Adrenal gland (tissue), 9 donors: ENCODE measurements at regions not wholly inside any gene's neighbourhood (a gene's known extent, or its start where the extent isn't known, plus 50 kb on each side); places are given as distances from the start of the nearest gene placed in this dataset.

ENCODE experiments used
- DNase-seq, 7 donors: peaks; one replicate each; pipeline ENCODE4 v3.0.0-alpha.2; 2019 to 2020
- H3K27ac ChIP-seq, 5 donors: fragments of 200-600 bp; sonication (generic) in 4 of 5; 1 replicate in 3 of 5; 2 replicates in 2 of 5; pipeline versions ENCODE4 v1.5.1 to v1.8.0; 2016 to 2020; ENCODE audit warnings: mild to moderate bottlenecking in 1 of 5
- H3K27me3 ChIP-seq: fragments of 200-600 bp; 2 replicates; pipeline ENCODE4 v1.8.0; 2021
- H3K36me3 ChIP-seq, 2 donors: fragments of 200-600 bp; replicated peaks in 1 of 2; 1 replicate in 1 of 2; 2 replicates in 1 of 2; pipeline versions ENCODE4 v1.5.1 to v1.8.0; 2018 to 2022
- H3K4me1 ChIP-seq, 2 donors: fragments of 200-600 bp; replicated peaks in 1 of 2; 1 replicate in 1 of 2; 2 replicates in 1 of 2; pipeline versions ENCODE4 v1.5.1 to v1.8.0; 2018 to 2021
- H3K4me3 ChIP-seq, 4 donors: fragments of 200-600 bp; sonication (generic) in 3 of 4; one replicate each; pipeline ENCODE4 v1.5.1; 2016 to 2018
- H3K9me3 ChIP-seq, 3 donors: fragments of 200-600 bp; sonication (generic) in 1 of 3; replicated peaks in 1 of 3; 1 replicate in 2 of 3; 2 replicates in 1 of 3; pipeline versions ENCODE4 v1.5.1 to v1.8.0; 2016 to 2021
- POLR2A ChIP-seq, 2 donors: fragments of 450-650 bp; IDR thresholded peaks; one replicate each; pipeline ENCODE4 v1.6.1; 2017; ENCODE audit warnings: antibody characterized with exemption in 2 of 2, mild to moderate bottlenecking in 2 of 2, moderate library complexity in 1 of 2
- WGBS, 4 donors: extraction: QIAGEN DNeasy Blood & Tissue Kit in 2 of 4; methylation state at CpG; one replicate each; pipeline versions ENCODE4 v1.1.5 to v1.1.7; 2013 to 2017; 5-methylcytosine and 5-hydroxymethylcytosine counted together
- intact Hi-C, 2 donors: fragments of 100-400 bp; cut with DNase I; formaldehyde crosslinking; loops; one replicate each; pipeline versions ENCODE4 v1.14.1 to v1.15.0; 2022 to 2023
- TF ChIP-seq, protein P1 (sequence below), 6 experiments: fragments of 450-650 bp in 4 of 6; fragments of 200-600 bp in 2 of 6; sonication (generic) in 1 of 6; IDR thresholded peaks; 1 replicate in 5 of 6; 2 replicates in 1 of 6; pipeline versions ENCODE4 v1.5.1 to v1.8.0; 2016 to 2021; ENCODE audit warnings: antibody characterized with exemption in 6 of 6, mild to moderate bottlenecking in 2 of 6, moderate library complexity in 1 of 6
- donor health status: healthy with polysubstance abuse.
- donor health status: Bipolar disorder and iron deficiency.
- donor health status: DM: yes; HTN: yes; CAD: no.
- donor health status: DM: no; HTN: no; CAD: no.
- donor health status: DM: no; HTN: no; CAD: no.

DNA sequence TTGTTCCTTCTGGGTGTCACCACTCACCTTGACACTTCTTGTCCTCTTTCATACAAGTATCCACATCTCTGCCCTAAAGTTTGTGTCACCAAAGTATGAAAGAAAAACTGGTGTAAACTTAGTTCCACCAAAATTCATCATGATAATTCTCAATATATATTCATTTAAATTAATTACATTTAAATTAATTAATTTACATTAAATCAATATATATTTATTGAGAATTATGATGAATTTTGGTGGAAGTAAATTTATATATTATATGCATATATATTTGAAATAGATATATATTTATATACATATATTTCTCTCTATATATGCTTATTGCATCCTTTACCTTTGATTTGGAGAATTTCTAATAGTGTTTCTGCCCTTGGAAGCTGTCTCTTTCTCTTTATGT lies 828.3 kb downstream of the PDCD6IP start:
- no peaks in the 10 kb centered on the region for H3K4me1 ChIP-seq
- peaks cover 0 to 7% (median 0%) of the 10 kb centered on the region in 3 donors for H3K9me3 ChIP-seq
- H3K4me3 ChIP-seq: no peak overlapping the region
- intact Hi-C loops: no loop called here
- TF ChIP-seq, protein P1, sequence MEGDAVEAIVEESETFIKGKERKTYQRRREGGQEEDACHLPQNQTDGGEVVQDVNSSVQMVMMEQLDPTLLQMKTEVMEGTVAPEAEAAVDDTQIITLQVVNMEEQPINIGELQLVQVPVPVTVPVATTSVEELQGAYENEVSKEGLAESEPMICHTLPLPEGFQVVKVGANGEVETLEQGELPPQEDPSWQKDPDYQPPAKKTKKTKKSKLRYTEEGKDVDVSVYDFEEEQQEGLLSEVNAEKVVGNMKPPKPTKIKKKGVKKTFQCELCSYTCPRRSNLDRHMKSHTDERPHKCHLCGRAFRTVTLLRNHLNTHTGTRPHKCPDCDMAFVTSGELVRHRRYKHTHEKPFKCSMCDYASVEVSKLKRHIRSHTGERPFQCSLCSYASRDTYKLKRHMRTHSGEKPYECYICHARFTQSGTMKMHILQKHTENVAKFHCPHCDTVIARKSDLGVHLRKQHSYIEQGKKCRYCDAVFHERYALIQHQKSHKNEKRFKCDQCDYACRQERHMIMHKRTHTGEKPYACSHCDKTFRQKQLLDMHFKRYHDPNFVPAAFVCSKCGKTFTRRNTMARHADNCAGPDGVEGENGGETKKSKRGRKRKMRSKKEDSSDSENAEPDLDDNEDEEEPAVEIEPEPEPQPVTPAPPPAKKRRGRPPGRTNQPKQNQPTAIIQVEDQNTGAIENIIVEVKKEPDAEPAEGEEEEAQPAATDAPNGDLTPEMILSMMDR (IDR thresholded peaks at IDR 0.05): no peak
- no peak for TF ChIP-seq POLR2A (IDR thresholded peaks at IDR 0.05)
- DNase-seq: no peak
- no peaks in the 10 kb centered on the region for H3K36me3 ChIP-seq
- H3K27me3 ChIP-seq: no peaks in the 10 kb centered on the region
- no peak overlapping the region for H3K27ac ChIP-seq

DNA sequence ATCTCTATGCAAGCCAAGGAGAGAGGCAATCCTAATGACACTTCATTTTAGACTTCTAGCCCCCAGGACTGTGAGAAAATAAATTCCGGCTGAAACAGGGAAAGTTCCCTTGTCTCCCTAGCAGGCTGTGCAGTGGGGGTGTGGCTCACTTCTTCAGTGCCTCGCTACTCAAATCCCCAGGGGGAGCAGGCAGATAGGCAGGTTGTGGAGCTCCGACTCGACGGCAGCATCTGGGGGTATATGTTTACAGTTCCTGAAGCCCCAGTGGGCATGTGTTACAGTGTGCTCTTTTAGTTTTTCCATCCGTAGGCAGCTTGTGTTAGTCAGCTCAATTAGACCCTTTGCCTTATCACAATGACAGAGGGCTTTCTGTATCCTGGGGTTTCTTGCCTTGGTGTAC lies 836.5 kb downstream of the PDCD6IP start:
- H3K9me3 ChIP-seq: peaks cover 0 to under 1% (median 0%) of the 10 kb centered on the region in 3 donors
- intact Hi-C loops: no loop called here
- WGBS, 4 donors: 74 to 86% (median 78%) methylated on average over 5 to 6 of the region's 6 CpGs
- H3K27me3 ChIP-seq: no peaks in the 10 kb centered on the region
- H3K4me3 ChIP-seq: no peak overlapping the region
- no peak overlapping the region for H3K27ac ChIP-seq
- H3K4me1 ChIP-seq: no peaks in the 10 kb centered on the region
- no peaks in the 10 kb centered on the region for H3K36me3 ChIP-seq
- DNase-seq: no peak
- no peak for TF ChIP-seq POLR2A (IDR thresholded peaks at IDR 0.05)
- TF ChIP-seq, protein P1 (IDR thresholded peaks at IDR 0.05): no peak

DNA sequence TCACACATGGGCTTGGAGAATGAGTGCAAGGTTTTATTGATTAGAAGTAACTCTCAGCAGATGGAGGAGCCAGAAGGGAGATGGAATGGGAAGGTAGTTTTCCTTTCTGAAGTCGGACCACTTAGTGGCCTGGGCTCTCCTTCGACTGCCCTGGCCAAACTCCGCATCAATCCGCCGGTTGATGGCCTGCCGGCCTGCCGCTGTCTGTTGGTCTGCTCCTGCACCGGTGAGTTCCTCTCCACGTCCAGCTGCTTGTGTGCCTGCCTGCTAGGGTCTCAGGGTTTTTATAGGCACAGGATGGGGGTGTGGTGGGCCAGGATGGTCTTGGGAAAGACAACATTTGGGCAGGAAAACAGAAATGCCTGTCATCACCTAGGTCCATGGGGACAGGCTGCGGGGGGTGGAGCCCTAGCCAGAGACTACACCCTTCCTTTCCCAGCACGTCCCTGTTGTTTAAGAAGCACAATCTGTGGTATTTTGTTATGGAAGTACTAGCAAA lies 837.0 kb downstream of the PDCD6IP start:
- Histone ChIP-seq H3K4me3 (no peak overlapping the region), H3K27ac (no peak overlapping the region), H3K27me3 (no peaks in the 10 kb centered on the region), H3K36me3 (no peaks in the 10 kb centered on the region), H3K9me3 (no peaks in the 10 kb centered on the region), H3K4me1 (no peaks in the 10 kb centered on the region)
- no peak for DNase-seq
- no peak for TF ChIP-seq POLR2A (IDR thresholded peaks at IDR 0.05)
- TF ChIP-seq, protein P1 (IDR thresholded peaks at IDR 0.05): no peak
- intact Hi-C loops: no loop called here
- WGBS, 4 donors: 76 to 83% (median 81%) methylated on average over 3 to 11 of the region's 11 CpGs

DNA sequence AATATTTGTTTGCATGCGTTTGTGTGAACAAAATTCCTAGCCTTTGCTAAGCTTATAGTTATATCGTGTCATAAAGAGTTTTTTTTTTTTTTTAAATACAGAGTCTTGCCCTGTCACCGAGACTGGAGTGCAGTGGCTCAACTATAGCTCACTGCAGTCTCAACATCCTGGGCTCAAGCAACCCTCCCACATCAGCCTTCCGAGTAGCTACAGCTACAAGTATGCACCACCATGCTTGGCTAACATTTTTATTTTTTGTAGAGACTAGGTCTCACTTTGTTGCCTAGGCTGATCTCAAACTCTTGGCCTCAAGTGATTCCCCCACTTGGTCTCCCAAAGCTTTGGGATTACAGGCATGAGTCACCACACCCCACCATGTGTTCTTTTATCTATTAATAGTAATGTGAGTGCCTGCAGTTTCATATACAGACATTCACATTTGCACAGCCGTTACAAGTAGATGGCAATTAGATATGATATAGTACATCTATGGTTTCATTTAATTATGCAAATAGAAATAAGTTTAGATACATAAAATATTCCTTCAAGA lies 848.6 kb downstream of the PDCD6IP start:
- H3K36me3 ChIP-seq: no peaks in the 10 kb centered on the region
- no peak for TF ChIP-seq POLR2A (IDR thresholded peaks at IDR 0.05)
- TF ChIP-seq, protein P1 (IDR thresholded peaks at IDR 0.05): no peak
- 62 to 72% (median 69%) methylated on average over 5 of the region's 5 CpGs for WGBS, 4 donors
- intact Hi-C loops: no loop called here
- H3K27me3 ChIP-seq: no peaks in the 10 kb centered on the region
- no peaks in the 10 kb centered on the region for H3K9me3 ChIP-seq
- no peak overlapping the region for H3K27ac ChIP-seq
- no peak overlapping the region for H3K4me3 ChIP-seq
- DNase-seq: no peak
- no peaks in the 10 kb centered on the region for H3K4me1 ChIP-seq
